ENCODE measurements at regions not wholly inside any gene's neighbourhood (a gene's known extent, or its start where the extent isn't known, plus 50 kb on each side); places are given as distances from the start of the nearest gene placed in this dataset.

DNA sequence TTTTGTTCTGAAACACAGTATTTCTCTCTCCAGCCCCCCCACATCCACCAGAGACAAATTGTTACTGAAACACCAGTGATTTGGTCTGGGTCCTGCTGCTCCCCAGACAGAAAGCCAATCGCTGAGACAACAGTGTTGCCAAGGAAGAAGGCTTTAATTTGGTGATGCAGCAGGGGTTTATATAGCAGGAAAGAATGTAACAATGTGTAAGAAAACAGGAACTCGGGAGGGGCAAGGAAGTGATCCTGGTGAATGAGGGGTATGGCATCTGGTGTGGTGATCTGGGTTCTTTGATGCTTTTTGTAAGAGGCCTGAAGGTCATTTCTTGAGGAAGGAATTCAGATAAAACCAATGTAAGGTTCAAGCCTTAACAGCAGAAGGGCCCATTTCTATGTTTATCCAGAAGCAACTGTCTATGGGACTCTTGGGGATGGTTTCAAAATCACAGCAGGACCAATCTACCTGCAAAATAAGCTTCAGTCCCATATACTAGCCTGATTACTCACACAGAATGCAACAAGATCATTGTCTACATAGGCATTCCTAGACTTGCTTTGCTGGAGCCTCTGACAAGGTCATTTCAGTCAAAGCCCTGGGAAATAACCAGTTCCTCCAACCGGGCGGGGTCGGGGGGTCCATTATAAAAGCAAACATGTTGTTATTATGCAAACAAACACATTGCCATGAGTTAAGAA, 445.2 kb upstream of the ZFP42 start:
- Histone ChIP-seq H4K8ac (ENCODE audit: low read depth in 2 of 2, low read length in 2 of 2) (peak overlapping the region in 1 of 2 experiments; percentile 47; a peak in 1 of 4 replicates), H2AFZ (replicated peaks; ENCODE audit: low read length, poor library complexity) (no peak overlapping the region), H4K20me1 (ENCODE audit: insufficient read depth, low read length) (no peaks in the 10 kb centered on the region), H3K14ac (replicated peaks; ENCODE audit: low read depth, low read length) (0 out of 2 replicates have a peak overlapping the region, but pooled peaks have one; percentile 56), H4K5ac (ENCODE audit: low read depth, low read length) (no peak overlapping the region; the same call in 1 of the 2 replicates), H3K36me3 (ENCODE audit: control insufficient read depth, insufficient read depth, low read length) (no peaks in the 10 kb centered on the region), H3K9me3 (ENCODE audit: control insufficient read depth, insufficient read depth, low read length) (no peaks in the 10 kb centered on the region), H2BK20ac (ENCODE audit: low read depth, low read length) (peak overlapping the region; percentile 62; the same call in 1 of the 2 replicates), H3K27ac (ENCODE audit: insufficient read depth, low read length) (no peak overlapping the region), H3K4me3 (ENCODE audit: insufficient read depth, low read depth, low read length) (no peak overlapping the region), H3K9ac (ENCODE audit: low read depth, low read length) (no peak overlapping the region), H3K4me2 (ENCODE audit: low read depth, low read length) (no peak overlapping the region), H3K18ac (ENCODE audit: low read depth, low read length) (no peak overlapping the region; the same call in 1 of the 2 replicates), H3K27me3 (ENCODE audit: control insufficient read depth, insufficient read depth, low read length) (no peaks in the 10 kb centered on the region), H3K9me1 (ENCODE audit: insufficient read depth, low read length) (0 out of 2 replicates have a peak, but pooled peaks cover 5% of the 10 kb centered on the region), H3K23ac (ENCODE audit: low read depth, low read length) (no peak overlapping the region), H3K4me1 (ENCODE audit: control insufficient read depth, insufficient read depth, low read length) (peaks cover 6% of the 10 kb centered on the region), H3K79me1 (ENCODE audit: low read depth in 1 of 2, low read length in 2 of 2) (no peaks in the 10 kb centered on the region), H3K56ac (ENCODE audit: extremely low read depth, insufficient read depth, low read length) (no peak overlapping the region), H2AK9ac (replicated peaks; ENCODE audit: low read depth, low read length, poor library complexity) (no peak overlapping the region), H2BK120ac (ENCODE audit: low read depth, low read length) (peak overlapping the region; percentile 66; the same call in 1 of the 2 replicates), H3K4ac (ENCODE audit: low read depth, low read length) (peak overlapping the region; percentile 62; the same call in 1 of the 2 replicates), H4K91ac (ENCODE audit: insufficient read depth, low read depth, low read length) (no peak overlapping the region), H2BK5ac (ENCODE audit: low read depth, low read length, poor library complexity, severe bottlenecking) (no peak overlapping the region), H2AK5ac (ENCODE audit: low read depth, low read length) (no peak overlapping the region), H2BK15ac (ENCODE audit: low read depth, low read length) (no peak overlapping the region)
- POLR2A ChIA-PET (ENCODE audit: unreplicated experiment): no interaction called here
- dilution Hi-C loops (cut with HindIII; ENCODE audit: low sequenced_read_pairs, unreplicated experiment): no loop called here
- ATAC-seq (ENCODE audit: low read depth) (peak; percentile 32; the same call in 1 of the 2 replicates), DNase-seq (peak; percentile 30)
- no TSS peak for BruUV-seq (replicated peaks)
- intact Hi-C loops (cut with micrococcal nuclease): no loop called here
- CTCF ChIA-PET: no interaction called here
- in situ Hi-C loops (cut with MboI; ENCODE audit: low sequenced_read_pairs): no loop called here
- no CpG with 5 or more reads among the region's 5 CpGs for WGBS, 2 experiments (ENCODE audit: extremely low coverage in 2 of 2, insufficient read length in 1 of 2)
- TF ChIP-seq RAD21 (IDR thresholded peaks at IDR 0.05; ENCODE audit: low read length): no peak
- no peak for TF ChIP-seq SMC3 (IDR thresholded peaks at IDR 0.05; ENCODE audit: low read depth, low read length)
- no peak for TF ChIP-seq MAZ (IDR thresholded peaks at IDR 0.05; ENCODE audit: borderline replicate concordance, low read depth, low read length)
- no peak for TF ChIP-seq BHLHE40 (IDR thresholded peaks at IDR 0.05; ENCODE audit: low read depth, low read length)
- TF ChIP-seq POLR2A (IDR thresholded peaks at IDR 0.05; ENCODE audit: low read depth, low read length): no peak
- TF ChIP-seq, protein P1, sequence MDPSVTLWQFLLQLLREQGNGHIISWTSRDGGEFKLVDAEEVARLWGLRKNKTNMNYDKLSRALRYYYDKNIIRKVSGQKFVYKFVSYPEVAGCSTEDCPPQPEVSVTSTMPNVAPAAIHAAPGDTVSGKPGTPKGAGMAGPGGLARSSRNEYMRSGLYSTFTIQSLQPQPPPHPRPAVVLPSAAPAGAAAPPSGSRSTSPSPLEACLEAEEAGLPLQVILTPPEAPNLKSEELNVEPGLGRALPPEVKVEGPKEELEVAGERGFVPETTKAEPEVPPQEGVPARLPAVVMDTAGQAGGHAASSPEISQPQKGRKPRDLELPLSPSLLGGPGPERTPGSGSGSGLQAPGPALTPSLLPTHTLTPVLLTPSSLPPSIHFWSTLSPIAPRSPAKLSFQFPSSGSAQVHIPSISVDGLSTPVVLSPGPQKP (IDR thresholded peaks at IDR 0.05; ENCODE audit: borderline replicate concordance, low read depth, low read length): no peak
- TF ChIP-seq NFE2L2 (IDR thresholded peaks at IDR 0.05; ENCODE audit: low read depth, low read length): no peak
- TF ChIP-seq, protein P2, sequence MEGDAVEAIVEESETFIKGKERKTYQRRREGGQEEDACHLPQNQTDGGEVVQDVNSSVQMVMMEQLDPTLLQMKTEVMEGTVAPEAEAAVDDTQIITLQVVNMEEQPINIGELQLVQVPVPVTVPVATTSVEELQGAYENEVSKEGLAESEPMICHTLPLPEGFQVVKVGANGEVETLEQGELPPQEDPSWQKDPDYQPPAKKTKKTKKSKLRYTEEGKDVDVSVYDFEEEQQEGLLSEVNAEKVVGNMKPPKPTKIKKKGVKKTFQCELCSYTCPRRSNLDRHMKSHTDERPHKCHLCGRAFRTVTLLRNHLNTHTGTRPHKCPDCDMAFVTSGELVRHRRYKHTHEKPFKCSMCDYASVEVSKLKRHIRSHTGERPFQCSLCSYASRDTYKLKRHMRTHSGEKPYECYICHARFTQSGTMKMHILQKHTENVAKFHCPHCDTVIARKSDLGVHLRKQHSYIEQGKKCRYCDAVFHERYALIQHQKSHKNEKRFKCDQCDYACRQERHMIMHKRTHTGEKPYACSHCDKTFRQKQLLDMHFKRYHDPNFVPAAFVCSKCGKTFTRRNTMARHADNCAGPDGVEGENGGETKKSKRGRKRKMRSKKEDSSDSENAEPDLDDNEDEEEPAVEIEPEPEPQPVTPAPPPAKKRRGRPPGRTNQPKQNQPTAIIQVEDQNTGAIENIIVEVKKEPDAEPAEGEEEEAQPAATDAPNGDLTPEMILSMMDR (conservative IDR thresholded peaks at IDR 0.05; ENCODE audit: low read depth, low read length): no peak
- TF ChIP-seq FOS (IDR thresholded peaks at IDR 0.05; ENCODE audit: low read depth, low read length): no peak
- no peak for TF ChIP-seq RFX5 (IDR thresholded peaks at IDR 0.05; ENCODE audit: low read depth, low read length)
- no peak for TF ChIP-seq MAFK (IDR thresholded peaks at IDR 0.05; ENCODE audit: low read depth, low read length)
- no peak for TF ChIP-seq RCOR1 (IDR thresholded peaks at IDR 0.05; ENCODE audit: insufficient replicate concordance, low read length)
- TF ChIP-seq, protein P3, sequence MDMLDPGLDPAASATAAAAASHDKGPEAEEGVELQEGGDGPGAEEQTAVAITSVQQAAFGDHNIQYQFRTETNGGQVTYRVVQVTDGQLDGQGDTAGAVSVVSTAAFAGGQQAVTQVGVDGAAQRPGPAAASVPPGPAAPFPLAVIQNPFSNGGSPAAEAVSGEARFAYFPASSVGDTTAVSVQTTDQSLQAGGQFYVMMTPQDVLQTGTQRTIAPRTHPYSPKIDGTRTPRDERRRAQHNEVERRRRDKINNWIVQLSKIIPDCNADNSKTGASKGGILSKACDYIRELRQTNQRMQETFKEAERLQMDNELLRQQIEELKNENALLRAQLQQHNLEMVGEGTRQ (IDR thresholded peaks at IDR 0.05; ENCODE audit: low read depth, low read length): no peak
- TF ChIP-seq MXI1 (IDR thresholded peaks at IDR 0.05; ENCODE audit: borderline replicate concordance, low read depth, low read length): no peak
- no peak for TF ChIP-seq CHD1 (IDR thresholded peaks at IDR 0.05; ENCODE audit: low read depth, low read length)
- no peak for TF ChIP-seq CEBPB (IDR thresholded peaks at IDR 0.05; ENCODE audit: low read depth, low read length)
